ENCODE measurements at regions not wholly inside any gene's neighbourhood (a gene's known extent, or its start where the extent isn't known, plus 50 kb on each side); places are given as distances from the start of the nearest gene placed in this dataset.

- no peaks in the 10 kb centered on the region for H3K36me3 ChIP-seq (ENCODE audit: low read depth)
- peaks cover 11% of the 10 kb centered on the region for H3K27me3 ChIP-seq (replicated peaks; ENCODE audit: insufficient read depth)
- no peaks in the 10 kb centered on the region for H4K20me1 ChIP-seq (ENCODE audit: insufficient read depth)
- no peaks in the 10 kb centered on the region for H3K79me2 ChIP-seq (ENCODE audit: insufficient read depth)
- no peaks in the 10 kb centered on the region for H3K9me2 ChIP-seq (ENCODE audit: insufficient read depth)
- no peak for DNase-seq
- H3K4me2 ChIP-seq (ENCODE audit: unreplicated experiment), result no peak overlapping the region
- no peaks in the 10 kb centered on the region for H3K9me3 ChIP-seq (ENCODE audit: low read depth)
- H3K9ac ChIP-seq, result no peak overlapping the region
- in situ Hi-C loops (cut with MboI), result no loop called here
- no peaks in the 10 kb centered on the region for H3F3A ChIP-seq (ENCODE audit: insufficient read depth)
- no peak overlapping the region for H3K4me3 ChIP-seq
- H3K27ac ChIP-seq, result no peak overlapping the region
- H2AFZ ChIP-seq, result no peak overlapping the region
- no peaks in the 10 kb centered on the region for H3K4me1 ChIP-seq (ENCODE audit: insufficient read depth)
- TF ChIP-seq EZH2phosphoT487 (IDR thresholded peaks at IDR 0.05; ENCODE audit: insufficient read depth, low read depth) (no peak), EZH2 (IDR thresholded peaks at IDR 0.05; ENCODE audit: insufficient read depth, poor library complexity, severe bottlenecking) (no peak)
Observed at GRCh38 chr1:34663031-34663430, 91.8 kb upstream of the GJB5 start.

GRCh38 chr1:34668063-34668462 is 86.8 kb upstream of the GJB5 start:
- in situ Hi-C loops (cut with MboI), result no loop called here
- H3K9ac ChIP-seq, result no peak overlapping the region
- H2AFZ ChIP-seq, result no peak overlapping the region
- H3K27ac ChIP-seq, result no peak overlapping the region
- no peak overlapping the region for H3K4me2 ChIP-seq (ENCODE audit: unreplicated experiment)
- no peaks in the 10 kb centered on the region for H3K9me2 ChIP-seq (ENCODE audit: insufficient read depth)
- H3K36me3 ChIP-seq (ENCODE audit: low read depth), result no peaks in the 10 kb centered on the region
- H3K79me2 ChIP-seq (ENCODE audit: insufficient read depth), result no peaks in the 10 kb centered on the region
- DNase-seq, result no peak
- H3K9me3 ChIP-seq (ENCODE audit: low read depth), result no peaks in the 10 kb centered on the region
- 14 to 24% methylated on average over 3 of the region's 3 CpGs for WGBS, 2 experiments (ENCODE audit: low coverage in 1 of 2, low lambda C conversion rate in 2 of 2, missing lambda C conversion rate in 2 of 2)
- H3F3A ChIP-seq (ENCODE audit: insufficient read depth), result no peaks in the 10 kb centered on the region
- H4K20me1 ChIP-seq (ENCODE audit: insufficient read depth), result no peaks in the 10 kb centered on the region
- H3K27me3 ChIP-seq (replicated peaks; ENCODE audit: insufficient read depth), result peaks cover 10% of the 10 kb centered on the region; the same call in 1 of the 2 replicates
- no peak for TF ChIP-seq EZH2 (IDR thresholded peaks at IDR 0.05; ENCODE audit: insufficient read depth, poor library complexity, severe bottlenecking)
- no peak for TF ChIP-seq EZH2phosphoT487 (IDR thresholded peaks at IDR 0.05; ENCODE audit: insufficient read depth, low read depth)
- H3K4me1 ChIP-seq (ENCODE audit: insufficient read depth), result no peaks in the 10 kb centered on the region
- no peak overlapping the region for H3K4me3 ChIP-seq

- H3K9me2 ChIP-seq (ENCODE audit: insufficient read depth), result no peaks in the 10 kb centered on the region
- H3K4me2 ChIP-seq (ENCODE audit: unreplicated experiment), result no peak overlapping the region
- in situ Hi-C loops (cut with MboI), result no loop called here
- H3K79me2 ChIP-seq (ENCODE audit: insufficient read depth), result no peaks in the 10 kb centered on the region
- WGBS, 2 experiments (ENCODE audit: low coverage in 1 of 2, low lambda C conversion rate in 2 of 2, missing lambda C conversion rate in 2 of 2), result 33 to 39% methylated on average over 7 of the region's 7 CpGs
- no peak for DNase-seq
- no peaks in the 10 kb centered on the region for H3K9me3 ChIP-seq (ENCODE audit: low read depth)
- no peak overlapping the region for H3K27ac ChIP-seq
- no peaks in the 10 kb centered on the region for H4K20me1 ChIP-seq (ENCODE audit: insufficient read depth)
- no peak overlapping the region for H3K9ac ChIP-seq
- no peaks in the 10 kb centered on the region for H3F3A ChIP-seq (ENCODE audit: insufficient read depth)
- H2AFZ ChIP-seq, result no peak overlapping the region
- TF ChIP-seq EZH2phosphoT487 (IDR thresholded peaks at IDR 0.05; ENCODE audit: insufficient read depth, low read depth) (no peak), EZH2 (IDR thresholded peaks at IDR 0.05; ENCODE audit: insufficient read depth, poor library complexity, severe bottlenecking) (no peak)
- H3K4me3 ChIP-seq, result no peak overlapping the region
- H3K4me1 ChIP-seq (ENCODE audit: insufficient read depth), result no peaks in the 10 kb centered on the region
- H3K36me3 ChIP-seq (ENCODE audit: low read depth), result 0 out of 2 replicates have a peak, but pooled peaks cover 5% of the 10 kb centered on the region
- peaks cover 26% of the 10 kb centered on the region for H3K27me3 ChIP-seq (replicated peaks; ENCODE audit: insufficient read depth)
Observed at GRCh38 chr1:34670982-34671381, 83.9 kb upstream of the GJB5 start.

- DNase-seq, result no peak
- in situ Hi-C loops (cut with MboI), result no loop called here
- Histone ChIP-seq H3K79me2 (ENCODE audit: insufficient read depth) (no peaks in the 10 kb centered on the region), H3K4me3 (no peak overlapping the region), H3K9me3 (ENCODE audit: low read depth) (no peaks in the 10 kb centered on the region), H2AFZ (no peak overlapping the region), H3K27ac (no peak overlapping the region), H3K27me3 (replicated peaks; ENCODE audit: insufficient read depth) (peaks cover 27% of the 10 kb centered on the region), H4K20me1 (ENCODE audit: insufficient read depth) (no peaks in the 10 kb centered on the region), H3K36me3 (ENCODE audit: low read depth) (0 out of 2 replicates have a peak, but pooled peaks cover 5% of the 10 kb centered on the region), H3K4me1 (ENCODE audit: insufficient read depth) (no peaks in the 10 kb centered on the region), H3K9me2 (ENCODE audit: insufficient read depth) (no peaks in the 10 kb centered on the region), H3F3A (ENCODE audit: insufficient read depth) (no peaks in the 10 kb centered on the region), H3K9ac (no peak overlapping the region), H3K4me2 (ENCODE audit: unreplicated experiment) (no peak overlapping the region)
- TF ChIP-seq EZH2phosphoT487 (IDR thresholded peaks at IDR 0.05; ENCODE audit: insufficient read depth, low read depth) (no peak), EZH2 (IDR thresholded peaks at IDR 0.05; ENCODE audit: insufficient read depth, poor library complexity, severe bottlenecking) (no peak)
Observed at GRCh38 chr1:34671887-34672286, 83.0 kb upstream of the GJB5 start.
